Duodenal mucosa (tissue), 2 donors: ENCODE measurements at regions not wholly inside any gene's neighbourhood (a gene's known extent, or its start where the extent isn't known, plus 50 kb on each side); places are given as distances from the start of the nearest gene placed in this dataset.
"Not testable (repeated sequence)": the region's sequence is repeated elsewhere in the genome, so short reads cannot be mapped to it uniquely, and the experiment has no call there.

Source experiments
- H3K27ac ChIP-seq: one replicate; pipeline ENCODE4 v1.7.0; 2013; ENCODE audit warnings: low read depth, low read length
- H3K27me3 ChIP-seq, 2 donors: one replicate each; pipeline ENCODE4 v1.7.0; 2013; ENCODE audit warnings: low read length in 2 of 2, control low read depth in 1 of 2; ENCODE audit not compliant: insufficient read depth in 2 of 2, control insufficient read depth in 1 of 2
- H3K36me3 ChIP-seq, 2 donors: one replicate each; pipeline ENCODE4 v1.7.0; 2013; ENCODE audit warnings: low read length in 2 of 2, control low read depth in 1 of 2; ENCODE audit not compliant: insufficient read depth in 2 of 2, control insufficient read depth in 1 of 2
- H3K4me1 ChIP-seq, 2 donors: one replicate each; pipeline ENCODE4 v1.7.0; 2013; ENCODE audit warnings: low read length in 2 of 2, control low read depth in 1 of 2; ENCODE audit not compliant: insufficient read depth in 2 of 2, control insufficient read depth in 1 of 2
- H3K4me3 ChIP-seq, 2 donors: one replicate each; pipeline ENCODE4 v1.7.0; 2013; ENCODE audit warnings: low read length in 2 of 2, low read depth in 1 of 2
- H3K9ac ChIP-seq, 2 donors: one replicate each; pipeline ENCODE4 v1.7.0; 2013; ENCODE audit warnings: low read length in 2 of 2, low read depth in 1 of 2
- H3K9me3 ChIP-seq, 2 donors: one replicate each; pipeline ENCODE4 v1.7.0; 2013; ENCODE audit warnings: low read length in 2 of 2, control low read depth in 1 of 2; ENCODE audit not compliant: control insufficient read depth in 1 of 2

- Histone ChIP-seq H3K4me3 (no peak overlapping the region), H3K27me3 (no peaks in the 10 kb centered on the region), H3K27ac (no peak overlapping the region), H3K4me1 (no peaks in the 10 kb centered on the region), H3K36me3 (no peaks in the 10 kb centered on the region), H3K9me3 (no peaks in the 10 kb centered on the region), H3K9ac (no peak overlapping the region)
Observed at GRCh38 chr16:87210894-87211293, 106.3 kb downstream of the C16orf95 start.

- Histone ChIP-seq H3K4me3 (no peak overlapping the region), H3K27me3 (no peaks in the 10 kb centered on the region), H3K4me1 (no peaks in the 10 kb centered on the region)
Observed at GRCh38 chr16:87212026-87212425, 105.2 kb downstream of the C16orf95 start.

GRCh38 chr16:87213536-87213935, 103.7 kb downstream of the C16orf95 start:
- H3K27ac ChIP-seq, result no peak overlapping the region
- H3K9me3 ChIP-seq, result no peaks in the 10 kb centered on the region
- H3K27me3 ChIP-seq, result no peaks in the 10 kb centered on the region
- no peak overlapping the region for H3K9ac ChIP-seq
- no peak overlapping the region for H3K4me3 ChIP-seq
- no peaks in the 10 kb centered on the region for H3K4me1 ChIP-seq
- no peaks in the 10 kb centered on the region for H3K36me3 ChIP-seq

More at GRCh38 chr16:87212026-87212425, 105.2 kb downstream of the C16orf95 start:
- Histone ChIP-seq H3K27ac (no peak overlapping the region), H3K9ac (no peak overlapping the region), H3K36me3 (no peaks in the 10 kb centered on the region), H3K9me3 (no peaks in the 10 kb centered on the region)

GRCh38 chr16:87216148-87216840, 100.9 kb downstream of the C16orf95 start:
- H3K9ac ChIP-seq, result no peak overlapping the region
- H3K27ac ChIP-seq, result no peak overlapping the region
- no peaks in the 10 kb centered on the region for H3K9me3 ChIP-seq
- H3K36me3 ChIP-seq, result no peaks in the 10 kb centered on the region
- H3K4me1 ChIP-seq, result no peaks in the 10 kb centered on the region
- no peak overlapping the region for H3K4me3 ChIP-seq
- H3K27me3 ChIP-seq, result no peaks in the 10 kb centered on the region

GRCh38 chr16:87216841-87217275, 100.3 kb downstream of the C16orf95 start:
- Histone ChIP-seq H3K9me3 (no peaks in the 10 kb centered on the region), H3K4me1 (no peaks in the 10 kb centered on the region), H3K27ac (no peak overlapping the region), H3K27me3 (no peaks in the 10 kb centered on the region), H3K36me3 (no peaks in the 10 kb centered on the region), H3K4me3 (no peak overlapping the region), H3K9ac (no peak overlapping the region)

- not testable (repeated sequence) for H3K4me3 ChIP-seq, H3K36me3 ChIP-seq, H3K27ac ChIP-seq, H3K27me3 ChIP-seq, H3K9ac ChIP-seq, H3K9me3 ChIP-seq, H3K4me1 ChIP-seq
Observed at GRCh38 chr16:87217802-87218201, 99.4 kb downstream of the C16orf95 start.

- Histone ChIP-seq H3K27me3 (no peaks in the 10 kb centered on the region), H3K4me1 (no peaks in the 10 kb centered on the region), H3K36me3 (no peaks in the 10 kb centered on the region), H3K27ac (no peak overlapping the region), H3K9me3 (no peaks in the 10 kb centered on the region), H3K4me3 (no peak overlapping the region), H3K9ac (no peak overlapping the region)
Observed at GRCh38 chr16:87218281-87219055, 98.7 kb downstream of the C16orf95 start.

- Histone ChIP-seq H3K36me3 (no peaks in the 10 kb centered on the region), H3K9me3 (no peaks in the 10 kb centered on the region), H3K9ac (no peak overlapping the region), H3K27me3 (no peaks in the 10 kb centered on the region), H3K4me1 (no peaks in the 10 kb centered on the region), H3K4me3 (no peak overlapping the region), H3K27ac (no peak overlapping the region)
Observed at GRCh38 chr16:87219287-87219909, 97.8 kb downstream of the C16orf95 start.

- no peaks in the 10 kb centered on the region for H3K27me3 ChIP-seq
- H3K9me3 ChIP-seq, result no peaks in the 10 kb centered on the region
- no peak overlapping the region for H3K27ac ChIP-seq
- no peak overlapping the region for H3K9ac ChIP-seq
- no peaks in the 10 kb centered on the region for H3K4me1 ChIP-seq
- H3K36me3 ChIP-seq, result no peaks in the 10 kb centered on the region
- H3K4me3 ChIP-seq, result no peak overlapping the region
Observed at GRCh38 chr16:87221633-87222032, 95.6 kb downstream of the C16orf95 start.

- Histone ChIP-seq H3K9ac (no peak overlapping the region), H3K9me3 (no peaks in the 10 kb centered on the region), H3K36me3 (no peaks in the 10 kb centered on the region), H3K27me3 (no peaks in the 10 kb centered on the region), H3K27ac (no peak overlapping the region), H3K4me1 (no peaks in the 10 kb centered on the region), H3K4me3 (no peak overlapping the region)
Observed at GRCh38 chr16:87222335-87222734, 94.9 kb downstream of the C16orf95 start.
